ENCODE measurements at regions not wholly inside any gene's neighbourhood (a gene's known extent, or its start where the extent isn't known, plus 50 kb on each side); places are given as distances from the start of the nearest gene placed in this dataset.

GRCh38 chr9:80881940-80882339, 807.4 kb downstream of the TLE1 start:
- TF ChIP-seq ZFX (IDR thresholded peaks at IDR 0.05) = no peak
- no peak for TF ChIP-seq CTCF (conservative IDR thresholded peaks at IDR 0.05)
- no peak overlapping the region for H3K27ac ChIP-seq

GRCh38 chr9:80881320-80881719, 808.0 kb downstream of the TLE1 start:
- no peak overlapping the region for H3K27ac ChIP-seq
- no peak for TF ChIP-seq CTCF (conservative IDR thresholded peaks at IDR 0.05)
- TF ChIP-seq ZFX (IDR thresholded peaks at IDR 0.05) = no peak

GRCh38 chr9:80878556-80878955, 810.8 kb downstream of the TLE1 start:
- TF ChIP-seq ZFX (IDR thresholded peaks at IDR 0.05) = no peak
- no peak for TF ChIP-seq CTCF (conservative IDR thresholded peaks at IDR 0.05)
- no peak overlapping the region for H3K27ac ChIP-seq

- no peak overlapping the region for H3K27ac ChIP-seq
- TF ChIP-seq CTCF (conservative IDR thresholded peaks at IDR 0.05) (no peak), ZFX (IDR thresholded peaks at IDR 0.05) (no peak)
These were observed 813.4 kb downstream of the TLE1 start for GRCh38 chr9:80875947-80876346.

- no peak for TF ChIP-seq CTCF (conservative IDR thresholded peaks at IDR 0.05)
- TF ChIP-seq ZFX (IDR thresholded peaks at IDR 0.05) = no peak
- H3K27ac ChIP-seq = no peak overlapping the region
These were observed 815.1 kb downstream of the TLE1 start for GRCh38 chr9:80874276-80874675.

- TF ChIP-seq ZFX (IDR thresholded peaks at IDR 0.05) (no peak), CTCF (conservative IDR thresholded peaks at IDR 0.05) (no peak)
- H3K27ac ChIP-seq = no peak overlapping the region
These were observed 815.5 kb downstream of the TLE1 start for GRCh38 chr9:80873861-80874260.

- TF ChIP-seq ZFX (IDR thresholded peaks at IDR 0.05) (no peak), CTCF (conservative IDR thresholded peaks at IDR 0.05) (no peak)
These were observed 817.8 kb downstream of the TLE1 start for GRCh38 chr9:80871596-80871995.

More at GRCh38 chr9:80871596-80871995, 817.8 kb downstream of the TLE1 start:
- H3K27ac ChIP-seq = no peak overlapping the region

All from C4-2B (cell line).